HepG2 (cell line): ENCODE measurements at regions not wholly inside any gene's neighbourhood (a gene's known extent, or its start where the extent isn't known, plus 50 kb on each side); places are given as distances from the start of the nearest gene placed in this dataset.

Experiments used
- ATAC-seq: fragments of 200-7000 bp; cut with Tn5 transposase; 3 replicates; pipeline ENCODE4 v1.9.1; 2020; ENCODE audit warnings: mild to moderate bottlenecking, moderate library complexity
- BruUV-seq: library from RNA; stranded (reverse); fragments of 400-500 nt; replicated peaks from 2 replicates; lab custom pipeline; 2021; lab: Mats Ljungman, UMichigan
- CTCF ChIA-PET: fragments of 300-600 bp; formaldehyde crosslinking; extraction: SDS; loops from one replicate; lab custom pipeline; 2021; ENCODE audit warnings: low total read pairs, inconsistent platforms, low intra/inter-chr PET ratio; lab: Yijun Ruan, JAX
- POLR2A ChIA-PET: fragments of 350-600 bp; sonication (Branson Sonifier 250); formaldehyde crosslinking; loops from one replicate; lab custom pipeline; 2020; ENCODE audit warnings: antibody characterized with exemption, inconsistent platforms; lab: Yijun Ruan, JAX
- DNase-seq: peaks from one replicate; pipeline ENCODE4 v3.0.0-alpha.2; 2015; ENCODE audit warnings: low spot score
- FAIRE-seq: peaks from 3 replicates; lab custom pipeline; 2011; peaks lifted over from hg19 to GRCh38; lab: Jason Lieb, UNC
- H2AFZ ChIP-seq: one replicate; pipeline ENCODE4 v1.6.1; 2011; ENCODE audit warnings: low read length, inconsistent platforms
- H3K27ac ChIP-seq: fragments of 300-600 bp; 3 replicates; pipeline ENCODE4 v1.8.0; 2011; ENCODE audit warnings: mixed run types, mild to moderate bottlenecking, mixed read lengths, low read length, inconsistent platforms; ENCODE audit not compliant: insufficient read depth; ENCODE audit errors: extremely low read length
- H3K27me3 ChIP-seq, 2 experiments: fragments of 200-600 bp in 1 of 2; 2 replicates in 1 of 2; 3 replicates in 1 of 2; pipeline versions ENCODE4 v1.6.0 to v1.8.0; 2011; ENCODE audit warnings: low read length in 2 of 2, mild to moderate bottlenecking in 2 of 2, moderate library complexity in 2 of 2, inconsistent platforms in 1 of 2; ENCODE audit not compliant: insufficient read depth in 2 of 2, control insufficient read depth in 1 of 2
- H3K36me3 ChIP-seq, 2 experiments: fragments of 200-600 bp in 1 of 2; replicated peaks in 1 of 2; 2 replicates in 1 of 2; 3 replicates in 1 of 2; pipeline versions ENCODE4 v1.5.1 to v1.8.0; 2011; ENCODE audit warnings: low read length in 2 of 2, inconsistent platforms in 1 of 2; ENCODE audit not compliant: insufficient read depth in 2 of 2, control insufficient read depth in 1 of 2
- H3K4me1 ChIP-seq: 2 replicates; pipeline ENCODE4 v1.5.1; 2012; ENCODE audit warnings: low read length, inconsistent platforms; ENCODE audit not compliant: insufficient read depth
- H3K4me2 ChIP-seq: 2 replicates; pipeline ENCODE4 v1.6.0; 2011; ENCODE audit warnings: low read depth, low read length, inconsistent platforms
- H3K4me3 ChIP-seq, 3 experiments: fragments of 200-600 bp in 1 of 3; sonication (generic), shearing (Covaris generic) in 1 of 3; replicated peaks in 1 of 3; 2 replicates each; pipeline ENCODE4 v1.5.1; 2011 to 2016; ENCODE audit warnings: low read length in 3 of 3, inconsistent platforms in 2 of 3, low read depth in 2 of 3, mild to moderate bottlenecking in 2 of 3, control low read depth in 1 of 3, mixed read lengths in 1 of 3; ENCODE audit not compliant: insufficient read depth in 1 of 3
- H3K79me2 ChIP-seq: one replicate; pipeline ENCODE4 v1.6.1; 2011; ENCODE audit warnings: low read length, inconsistent platforms; ENCODE audit not compliant: insufficient read depth
- H3K9ac ChIP-seq: 2 replicates; pipeline ENCODE4 v1.6.0; 2011; ENCODE audit warnings: mild to moderate bottlenecking, low read depth, low read length, inconsistent platforms; ENCODE audit not compliant: insufficient read depth
- H3K9me3 ChIP-seq: 2 replicates; pipeline ENCODE4 v1.5.1; 2012; ENCODE audit warnings: mild to moderate bottlenecking, low read length
- H4K20me1 ChIP-seq: 2 replicates; pipeline ENCODE4 v1.6.0; 2011; ENCODE audit warnings: inconsistent platforms, mild to moderate bottlenecking, low read length, moderate library complexity; ENCODE audit not compliant: insufficient read depth
- BCL3 ChIP-seq: sonication (generic); formaldehyde crosslinking; IDR thresholded peaks from 2 replicates; pipeline ENCODE4 v1.5.1; 2020; ENCODE audit warnings: mild to moderate bottlenecking, missing genetic modification reagents, moderate library complexity
- CSRNP2 ChIP-seq: sonication (generic); formaldehyde crosslinking; conservative IDR thresholded peaks from 2 replicates; pipeline ENCODE4 v1.8.0; 2022; ENCODE audit warnings: low read depth, missing genetic modification reagents
- DMAP1 ChIP-seq: IDR thresholded peaks from 2 replicates; pipeline ENCODE4 v1.6.1; 2016
- FOXK2 ChIP-seq: fragments of 450-650 bp; IDR thresholded peaks from 2 replicates; pipeline ENCODE4 v1.6.1; 2016
- NCOA2 ChIP-seq: sonication (generic); formaldehyde crosslinking; IDR thresholded peaks from 2 replicates; pipeline ENCODE4 v1.8.0; 2022; ENCODE audit warnings: inconsistent platforms
- NFATC3 ChIP-seq: sonication (generic); formaldehyde crosslinking; IDR thresholded peaks from 2 replicates; pipeline ENCODE4 v1.5.1; 2020; ENCODE audit warnings: mild to moderate bottlenecking, missing genetic modification reagents
- PRDM4 ChIP-seq: sonication (generic); formaldehyde crosslinking; IDR thresholded peaks from 2 replicates; pipeline ENCODE4 v1.9.0; 2021; ENCODE audit warnings: missing genetic modification reagents, borderline replicate concordance
- TFDP2 ChIP-seq: sonication (generic); formaldehyde crosslinking; IDR thresholded peaks from 2 replicates; pipeline ENCODE4 v1.4.0; 2020; ENCODE audit warnings: missing genetic modification reagents
- ZBED4 ChIP-seq: sonication (generic); formaldehyde crosslinking; IDR thresholded peaks from 2 replicates; pipeline ENCODE4 v1.4.0; 2020; ENCODE audit warnings: missing genetic modification reagents, borderline replicate concordance
- ZC3H13 ChIP-seq: sonication (generic); formaldehyde crosslinking; IDR thresholded peaks from 2 replicates; pipeline ENCODE4 v1.8.1; 2023; ENCODE audit warnings: mild to moderate bottlenecking, missing genetic modification reagents, moderate library complexity
- ZC3H4 ChIP-seq: sonication (generic); formaldehyde crosslinking; IDR thresholded peaks from 2 replicates; pipeline ENCODE4 v1.4.0; 2020; ENCODE audit warnings: missing genetic modification reagents, borderline replicate concordance
- ZNF510 ChIP-seq: sonication (generic); formaldehyde crosslinking; IDR thresholded peaks from 2 replicates; pipeline ENCODE4 v1.4.0; 2020; ENCODE audit warnings: low read depth, mild to moderate bottlenecking, missing genetic modification reagents
- ZNF768 ChIP-seq: sonication (generic); formaldehyde crosslinking; IDR thresholded peaks from 2 replicates; pipeline ENCODE4 v1.4.0; 2020; ENCODE audit warnings: missing genetic modification reagents
- ZNF772 ChIP-seq: sonication (generic); formaldehyde crosslinking; IDR thresholded peaks from 2 replicates; pipeline ENCODE4 v1.5.0; 2020; ENCODE audit warnings: mild to moderate bottlenecking, missing genetic modification reagents
- ZNF83 ChIP-seq: sonication (generic); formaldehyde crosslinking; IDR thresholded peaks from 2 replicates; pipeline ENCODE4 v1.4.0; 2020; ENCODE audit warnings: missing genetic modification reagents, mild to moderate bottlenecking, borderline replicate concordance
- in situ Hi-C: cut with HindIII; loops from 2 replicates; pipeline ENCODE4 v1.10.0; 2017; ENCODE audit warnings: low pct_unique_long_range_greater_than_20kb; ENCODE audit not compliant: extremely low pct_ligation_motif_present
- intact Hi-C: fragments of 100-400 bp; cut with micrococcal nuclease; formaldehyde crosslinking; loops from one replicate; pipeline ENCODE4 v1.10.0; 2022; ENCODE audit not compliant: unreplicated experiment

- no peaks in the 10 kb centered on the region for H3K36me3 ChIP-seq
- TF ChIP-seq ZBED4 (CRISPR knock-in tag) = no peak
- TF ChIP-seq FOXK2 = no peak
- no peak for TF ChIP-seq ZC3H13
- no peak for TF ChIP-seq ZNF83 (CRISPR knock-in tag)
- TF ChIP-seq TFDP2 = no peak
- TF ChIP-seq ZNF768 (CRISPR knock-in tag) = no peak
- TF ChIP-seq NCOA2 (CRISPR knock-in tag) = no peak
- no peak for TF ChIP-seq BCL3
- TF ChIP-seq NFATC3 (CRISPR knock-in tag) = no peak
- TF ChIP-seq ZNF510 (CRISPR knock-in tag) = no peak
- TF ChIP-seq ZC3H4 = no peak
- TF ChIP-seq CSRNP2 (CRISPR knock-in tag) = no peak
- TF ChIP-seq DMAP1 (CRISPR knock-in tag) = no peak
- no peak for TF ChIP-seq PRDM4 (CRISPR knock-in tag)
- no peak for TF ChIP-seq ZNF772
- intact Hi-C loops (no loop called here), in situ Hi-C loops (no loop called here)
- ATAC-seq (no peak), FAIRE-seq (no peak), DNase-seq (no peak)
- H4K20me1 ChIP-seq = no peaks in the 10 kb centered on the region
- no peak overlapping the region for H3K27ac ChIP-seq
- POLR2A ChIA-PET = no interaction called here
- BruUV-seq = no TSS peak
- peaks cover 93% of the 10 kb centered on the region for H3K9me3 ChIP-seq
- H3K4me3 ChIP-seq = no peak overlapping the region
- CTCF ChIA-PET = no interaction called here
- no peaks in the 10 kb centered on the region for H3K4me1 ChIP-seq
- H3K27me3 ChIP-seq = no peaks in the 10 kb centered on the region
- no peak overlapping the region for H3K4me2 ChIP-seq
- no peak overlapping the region for H3K9ac ChIP-seq
- H3K79me2 ChIP-seq = no peaks in the 10 kb centered on the region
- no peak overlapping the region for H2AFZ ChIP-seq
Observed at GRCh38 chr10:83374741-83375140, 764.6 kb upstream of the GHITM start.
